ENCODE measurements at regions not wholly inside any gene's neighbourhood (a gene's known extent, or its start where the extent isn't known, plus 50 kb on each side); places are given as distances from the start of the nearest gene placed in this dataset.

DNA sequence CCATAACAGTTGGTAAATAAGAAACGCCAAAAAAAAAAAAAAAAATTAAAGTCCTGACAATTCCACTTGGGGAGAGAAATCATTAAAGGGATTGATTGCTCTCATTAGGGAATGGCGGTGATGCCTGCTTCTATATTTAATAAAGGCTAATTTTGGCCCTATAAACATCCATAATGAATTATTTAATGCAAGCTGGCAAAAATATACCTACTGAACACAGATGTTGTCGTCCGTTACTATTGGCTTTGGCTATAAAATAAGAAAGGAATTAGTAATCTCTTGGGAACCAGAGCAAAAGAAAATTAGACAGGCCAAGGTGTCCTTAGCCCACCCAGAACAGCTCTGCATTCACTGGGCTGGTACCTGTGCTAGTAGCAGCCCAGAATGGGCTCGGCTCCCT is 717.3 kb downstream of the DIAPH3 start:
- H3K27me3 ChIP-seq (ENCODE audit: control insufficient read depth in 4 of 4, insufficient read depth in 4 of 4, low read length in 3 of 4), result peaks cover 0 to 3% (median 0%) of the 10 kb centered on the region in 4 donors
- DNase-seq (ENCODE audit: low spot score), result no peak
- H3K36me3 ChIP-seq (ENCODE audit: control insufficient read depth in 4 of 4, insufficient read depth in 3 of 4, low read depth in 1 of 4, low read length in 3 of 4), result no peaks in the 10 kb centered on the region
- TF ChIP-seq ZBTB33 (IDR thresholded peaks at IDR 0.05) (no peak), GABPA (IDR thresholded peaks at IDR 0.05 in 1 of 2, conservative IDR thresholded peaks at IDR 0.05 in 1 of 2) (no peak), RAD21 (IDR thresholded peaks at IDR 0.05) (no peak), HNF4A (conservative IDR thresholded peaks at IDR 0.05) (no peak), TAF1 (conservative IDR thresholded peaks at IDR 0.05) (no peak), SP1 (IDR thresholded peaks at IDR 0.05) (no peak)
- TF ChIP-seq, protein P1, sequence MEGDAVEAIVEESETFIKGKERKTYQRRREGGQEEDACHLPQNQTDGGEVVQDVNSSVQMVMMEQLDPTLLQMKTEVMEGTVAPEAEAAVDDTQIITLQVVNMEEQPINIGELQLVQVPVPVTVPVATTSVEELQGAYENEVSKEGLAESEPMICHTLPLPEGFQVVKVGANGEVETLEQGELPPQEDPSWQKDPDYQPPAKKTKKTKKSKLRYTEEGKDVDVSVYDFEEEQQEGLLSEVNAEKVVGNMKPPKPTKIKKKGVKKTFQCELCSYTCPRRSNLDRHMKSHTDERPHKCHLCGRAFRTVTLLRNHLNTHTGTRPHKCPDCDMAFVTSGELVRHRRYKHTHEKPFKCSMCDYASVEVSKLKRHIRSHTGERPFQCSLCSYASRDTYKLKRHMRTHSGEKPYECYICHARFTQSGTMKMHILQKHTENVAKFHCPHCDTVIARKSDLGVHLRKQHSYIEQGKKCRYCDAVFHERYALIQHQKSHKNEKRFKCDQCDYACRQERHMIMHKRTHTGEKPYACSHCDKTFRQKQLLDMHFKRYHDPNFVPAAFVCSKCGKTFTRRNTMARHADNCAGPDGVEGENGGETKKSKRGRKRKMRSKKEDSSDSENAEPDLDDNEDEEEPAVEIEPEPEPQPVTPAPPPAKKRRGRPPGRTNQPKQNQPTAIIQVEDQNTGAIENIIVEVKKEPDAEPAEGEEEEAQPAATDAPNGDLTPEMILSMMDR (IDR thresholded peaks at IDR 0.05; ENCODE audit: low read depth, low read length, missing input control), result no peak
- TF ChIP-seq, protein P2, sequence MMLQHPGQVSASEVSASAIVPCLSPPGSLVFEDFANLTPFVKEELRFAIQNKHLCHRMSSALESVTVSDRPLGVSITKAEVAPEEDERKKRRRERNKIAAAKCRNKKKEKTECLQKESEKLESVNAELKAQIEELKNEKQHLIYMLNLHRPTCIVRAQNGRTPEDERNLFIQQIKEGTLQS (IDR thresholded peaks at IDR 0.05), result no peak
- H3K9me3 ChIP-seq (ENCODE audit: control insufficient read depth in 4 of 4, low read length in 3 of 4), result no peaks in the 10 kb centered on the region
- H3K9ac ChIP-seq (ENCODE audit: low read depth in 1 of 2, low read length in 2 of 2), result no peak overlapping the region
- WGBS, result 84% methylated on average over 5 of the region's 5 CpGs
- H3K4me3 ChIP-seq (ENCODE audit: low read depth in 1 of 3, low read length in 3 of 3), result no peak overlapping the region
- no peak overlapping the region for H3K27ac ChIP-seq (ENCODE audit: low read depth in 1 of 2, low read length in 2 of 2)
- no peaks in the 10 kb centered on the region for H3K4me1 ChIP-seq (ENCODE audit: control insufficient read depth in 4 of 4, insufficient read depth in 4 of 4, low read length in 3 of 4)

DNA sequence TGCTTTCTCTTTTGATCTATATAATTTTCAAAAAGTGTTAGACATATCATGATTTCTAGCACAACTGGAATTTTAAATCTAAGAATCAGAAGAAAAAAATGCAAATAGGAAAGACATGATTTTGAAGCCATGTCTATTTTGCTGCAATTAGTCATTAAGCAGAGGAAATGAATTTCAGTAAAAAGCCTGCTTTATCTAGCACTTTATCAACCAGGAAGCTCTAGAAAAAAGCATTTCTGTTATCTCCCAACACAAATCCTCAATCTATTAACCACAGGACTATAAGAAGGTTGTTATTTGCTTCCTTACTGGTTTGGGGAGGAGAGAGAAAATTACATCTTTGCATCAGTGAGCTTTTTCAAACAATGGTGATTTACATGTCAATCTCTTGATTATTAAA is 716.7 kb downstream of the DIAPH3 start:
- Histone ChIP-seq H3K4me1 (ENCODE audit: control insufficient read depth in 4 of 4, insufficient read depth in 4 of 4, low read length in 3 of 4) (no peaks in the 10 kb centered on the region), H3K27ac (ENCODE audit: low read depth in 1 of 2, low read length in 2 of 2) (no peak overlapping the region), H3K4me3 (ENCODE audit: low read depth in 1 of 3, low read length in 3 of 3) (no peak overlapping the region), H3K36me3 (ENCODE audit: control insufficient read depth in 4 of 4, insufficient read depth in 3 of 4, low read depth in 1 of 4, low read length in 3 of 4) (no peaks in the 10 kb centered on the region), H3K9ac (ENCODE audit: low read depth in 1 of 2, low read length in 2 of 2) (no peak overlapping the region), H3K27me3 (ENCODE audit: control insufficient read depth in 4 of 4, insufficient read depth in 4 of 4, low read length in 3 of 4) (peaks cover 0 to 3% (median 0%) of the 10 kb centered on the region in 4 donors), H3K9me3 (ENCODE audit: control insufficient read depth in 4 of 4, low read length in 3 of 4) (no peaks in the 10 kb centered on the region)
- no peak for DNase-seq (ENCODE audit: low spot score)
- TF ChIP-seq JUND (IDR thresholded peaks at IDR 0.05), result no peak
- TF ChIP-seq, protein P2 (IDR thresholded peaks at IDR 0.05), result no peak
- no peak for TF ChIP-seq TAF1 (conservative IDR thresholded peaks at IDR 0.05)
- TF ChIP-seq FOXA2 (IDR thresholded peaks at IDR 0.05), result no peak
- no peak for TF ChIP-seq YY1 (IDR thresholded peaks at IDR 0.05)
- no peak for TF ChIP-seq RAD21 (IDR thresholded peaks at IDR 0.05)
- TF ChIP-seq ZBTB33 (IDR thresholded peaks at IDR 0.05), result no peak
- no peak for TF ChIP-seq SP1 (IDR thresholded peaks at IDR 0.05)
- TF ChIP-seq MAX (IDR thresholded peaks at IDR 0.05), result no peak
- TF ChIP-seq REST (IDR thresholded peaks at IDR 0.05), result no peak
- TF ChIP-seq EGR1 (IDR thresholded peaks at IDR 0.05; ENCODE audit: low read depth in 2 of 2), result no peak
- no peak for TF ChIP-seq NR2F2 (IDR thresholded peaks at IDR 0.05)
- no peak for TF ChIP-seq HNF4A (conservative IDR thresholded peaks at IDR 0.05)
- no peak for TF ChIP-seq RXRA (IDR thresholded peaks at IDR 0.05)
- no peak for TF ChIP-seq GABPA (IDR thresholded peaks at IDR 0.05 in 1 of 2, conservative IDR thresholded peaks at IDR 0.05 in 1 of 2)
